ENCODE measurements at regions not wholly inside any gene's neighbourhood (a gene's known extent, or its start where the extent isn't known, plus 50 kb on each side); places are given as distances from the start of the nearest gene placed in this dataset.

DNA sequence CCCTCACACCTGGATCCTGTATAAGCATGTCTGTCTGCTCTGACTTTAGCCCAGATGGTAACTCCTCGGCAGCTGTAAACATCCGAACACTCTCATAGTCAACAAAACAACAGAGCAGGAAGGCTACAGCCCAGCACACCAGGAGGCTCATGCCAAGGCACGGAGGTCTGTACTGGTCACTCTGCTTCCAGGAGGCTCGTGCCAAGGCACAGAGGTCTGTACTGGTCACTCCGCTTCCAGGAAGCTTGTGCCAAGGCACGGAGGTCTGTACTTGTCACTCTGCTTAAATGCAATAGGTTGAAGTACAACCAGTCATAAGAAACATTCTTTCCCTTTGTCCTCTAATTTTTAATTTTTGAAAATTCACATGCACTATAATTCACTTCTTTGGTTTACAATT lies 190.1 kb upstream of the CDH4 start:
- TF ChIP-seq, protein P1, sequence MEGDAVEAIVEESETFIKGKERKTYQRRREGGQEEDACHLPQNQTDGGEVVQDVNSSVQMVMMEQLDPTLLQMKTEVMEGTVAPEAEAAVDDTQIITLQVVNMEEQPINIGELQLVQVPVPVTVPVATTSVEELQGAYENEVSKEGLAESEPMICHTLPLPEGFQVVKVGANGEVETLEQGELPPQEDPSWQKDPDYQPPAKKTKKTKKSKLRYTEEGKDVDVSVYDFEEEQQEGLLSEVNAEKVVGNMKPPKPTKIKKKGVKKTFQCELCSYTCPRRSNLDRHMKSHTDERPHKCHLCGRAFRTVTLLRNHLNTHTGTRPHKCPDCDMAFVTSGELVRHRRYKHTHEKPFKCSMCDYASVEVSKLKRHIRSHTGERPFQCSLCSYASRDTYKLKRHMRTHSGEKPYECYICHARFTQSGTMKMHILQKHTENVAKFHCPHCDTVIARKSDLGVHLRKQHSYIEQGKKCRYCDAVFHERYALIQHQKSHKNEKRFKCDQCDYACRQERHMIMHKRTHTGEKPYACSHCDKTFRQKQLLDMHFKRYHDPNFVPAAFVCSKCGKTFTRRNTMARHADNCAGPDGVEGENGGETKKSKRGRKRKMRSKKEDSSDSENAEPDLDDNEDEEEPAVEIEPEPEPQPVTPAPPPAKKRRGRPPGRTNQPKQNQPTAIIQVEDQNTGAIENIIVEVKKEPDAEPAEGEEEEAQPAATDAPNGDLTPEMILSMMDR (IDR thresholded peaks at IDR 0.05; ENCODE audit: low read length) = no peak
- TF ChIP-seq EZH2phosphoT487 (IDR thresholded peaks at IDR 0.05; ENCODE audit: low read length) = no peak
